GM12892 (cell line): ENCODE measurements at regions not wholly inside any gene's neighbourhood (a gene's known extent, or its start where the extent isn't known, plus 50 kb on each side); places are given as distances from the start of the nearest gene placed in this dataset.

ENCODE experiments used
- POLR2A ChIP-seq: IDR thresholded peaks from 2 replicates; pipeline ENCODE4 v1.6.1; 2011; ENCODE audit warnings: low read depth, low read length, control low read depth
- TAF1 ChIP-seq: IDR thresholded peaks from 2 replicates; pipeline ENCODE4 v1.6.1; 2011; ENCODE audit warnings: low read depth, mild to moderate bottlenecking, control low read depth, low read length, borderline replicate concordance

DNA sequence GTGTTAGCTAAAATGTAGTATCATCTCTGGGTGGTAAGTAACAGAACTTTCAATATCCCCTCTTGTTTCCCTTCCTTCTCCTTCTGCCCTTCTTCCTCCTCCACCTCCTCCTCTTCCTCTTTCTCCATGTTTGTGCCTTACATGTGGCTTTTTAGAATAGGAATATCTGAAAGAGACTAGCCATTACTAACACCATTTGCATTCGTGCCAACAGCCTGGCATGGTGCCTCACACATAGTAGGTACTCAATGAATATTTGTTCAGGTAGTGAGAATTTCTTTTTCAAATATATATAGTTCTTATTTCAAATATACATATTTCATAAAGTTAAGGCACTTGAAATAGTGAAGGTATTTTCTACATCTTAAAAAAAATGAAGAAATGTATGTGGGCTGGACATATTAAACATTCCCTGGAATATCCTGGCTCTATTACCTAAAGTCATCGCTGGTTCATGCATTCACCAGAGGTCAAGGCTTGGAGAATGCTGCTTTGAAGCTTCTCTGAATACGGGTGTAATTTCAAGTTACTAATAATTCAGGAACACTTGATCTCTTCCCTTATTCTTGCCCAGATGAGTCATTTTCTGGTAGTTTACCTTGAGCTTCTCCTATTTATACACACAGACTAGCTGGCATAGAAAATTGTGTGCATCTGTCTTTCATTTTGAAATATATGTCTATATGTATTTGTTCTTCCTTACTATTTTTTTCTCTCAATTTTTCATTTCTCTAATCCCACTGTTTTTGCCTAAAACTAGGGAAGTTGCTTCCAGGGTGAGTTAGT lies 319.4 kb downstream of the TGFB2 start:
- TF ChIP-seq POLR2A = no peak
- no peak for TF ChIP-seq TAF1
